ENCODE measurements at regions not wholly inside any gene's neighbourhood (a gene's known extent, or its start where the extent isn't known, plus 50 kb on each side); places are given as distances from the start of the nearest gene placed in this dataset.

DNA sequence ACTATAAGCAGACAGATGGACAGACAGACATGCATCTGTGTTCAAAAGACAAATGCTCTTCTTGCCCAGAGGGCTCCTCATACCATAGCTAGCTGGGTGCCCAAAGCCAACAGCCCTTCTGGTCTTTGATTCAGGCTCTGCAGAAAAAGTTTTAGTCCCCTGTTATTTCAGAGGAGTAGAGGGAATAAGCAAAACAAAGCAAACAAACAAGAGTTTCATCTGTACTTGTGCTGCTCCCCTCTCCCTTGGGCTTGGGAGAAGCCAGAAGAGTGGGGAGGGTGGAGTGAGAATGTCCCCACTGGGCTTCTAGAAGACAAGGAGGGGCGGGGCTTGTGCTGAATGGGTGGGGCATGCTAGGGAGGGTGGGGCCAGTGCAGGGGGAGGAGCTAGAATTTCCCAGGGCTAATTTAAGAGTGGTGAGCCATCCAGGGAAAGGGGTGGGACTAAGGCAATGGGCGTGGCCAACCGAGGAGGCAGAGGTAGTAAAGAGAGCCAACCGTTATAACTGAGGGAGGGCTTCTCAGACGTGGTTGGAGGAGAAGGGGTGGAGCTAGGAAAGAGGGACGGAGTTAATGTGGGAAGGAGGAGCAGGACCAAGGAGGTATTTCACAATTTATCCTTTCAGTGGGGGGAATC lies 101.2 kb upstream of the MGMT start:
- no peak for DNase-seq

DNA sequence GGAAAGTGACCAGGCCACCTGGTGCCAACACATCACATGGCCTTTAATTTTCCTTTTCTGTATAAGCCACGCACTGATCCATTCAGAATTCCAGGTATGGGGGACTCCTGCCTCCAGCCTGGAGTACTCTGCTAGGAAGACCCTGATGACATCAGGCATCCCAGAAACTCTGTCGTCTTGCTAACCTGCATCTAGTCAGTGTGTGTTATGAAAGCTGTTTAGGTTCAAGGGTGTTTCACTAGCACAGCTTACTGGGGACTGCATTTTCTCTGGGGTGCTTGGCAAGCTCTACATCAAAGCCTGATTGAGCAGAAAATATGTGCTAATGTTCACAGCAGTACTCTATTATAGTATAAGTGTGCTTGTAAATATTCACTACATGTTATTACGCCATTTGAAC lies 100.6 kb upstream of the MGMT start:
- no peak for DNase-seq

DNA sequence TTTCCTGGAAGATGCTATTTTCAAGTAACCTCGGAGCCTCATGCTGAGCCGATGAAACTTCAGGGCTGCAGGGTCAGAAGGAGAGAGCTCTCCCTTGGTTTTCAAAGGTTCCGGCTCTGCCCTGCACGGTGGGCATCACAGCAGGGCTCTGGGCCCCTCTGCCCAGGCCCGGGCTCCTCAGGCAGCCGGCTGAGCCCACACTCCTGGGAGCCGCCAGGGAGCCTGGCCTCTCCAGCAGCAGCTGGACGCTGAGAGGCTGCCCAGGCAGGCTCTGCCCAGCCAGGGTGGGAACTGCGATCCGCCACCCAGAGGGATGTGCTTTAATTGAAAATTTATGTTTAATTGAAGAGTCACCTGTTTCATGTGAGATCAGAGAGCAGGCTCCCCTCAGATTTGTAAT lies 97.5 kb upstream of the MGMT start:
- DNase-seq, result no peak

DNA sequence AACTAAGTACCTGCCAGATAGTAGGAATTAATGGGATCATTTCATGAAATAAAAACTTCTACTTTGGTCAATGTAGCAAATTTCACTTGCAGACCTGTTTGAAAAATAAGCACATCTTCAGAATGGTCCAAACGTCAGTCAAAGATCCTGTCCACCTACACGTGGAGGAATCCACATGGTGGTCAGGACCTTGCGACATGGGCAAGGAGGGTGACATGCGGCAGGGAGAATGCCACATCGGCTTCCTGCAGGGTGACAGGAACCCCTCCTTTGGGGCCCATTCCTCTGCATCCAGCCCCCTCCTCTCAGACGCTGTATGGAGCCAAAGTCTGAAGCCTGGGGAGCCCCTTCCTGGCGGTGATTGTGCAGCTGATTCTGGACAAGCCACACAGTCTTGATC lies 95.5 kb upstream of the MGMT start:
- DNase-seq, result no peak

DNA sequence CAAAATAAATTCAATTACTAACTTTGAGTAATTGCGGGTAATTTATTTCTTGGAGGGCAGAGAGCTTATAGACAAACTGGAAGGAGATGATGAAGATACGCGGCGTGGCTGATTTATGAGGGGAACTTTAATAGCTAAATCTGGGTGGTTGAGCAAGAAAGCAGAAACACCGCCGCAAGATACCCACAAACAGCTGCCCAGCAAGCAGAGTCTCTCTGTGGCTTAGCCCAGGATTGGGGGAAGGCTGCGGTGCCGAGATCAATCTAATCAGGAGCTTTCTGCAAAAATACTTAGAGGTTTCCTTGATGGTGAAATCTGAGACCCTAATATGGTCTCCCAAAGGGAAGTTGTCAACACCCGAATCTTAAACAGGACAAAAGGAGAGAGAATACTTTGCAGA lies 94.9 kb upstream of the MGMT start:
- DNase-seq, result no peak

DNA sequence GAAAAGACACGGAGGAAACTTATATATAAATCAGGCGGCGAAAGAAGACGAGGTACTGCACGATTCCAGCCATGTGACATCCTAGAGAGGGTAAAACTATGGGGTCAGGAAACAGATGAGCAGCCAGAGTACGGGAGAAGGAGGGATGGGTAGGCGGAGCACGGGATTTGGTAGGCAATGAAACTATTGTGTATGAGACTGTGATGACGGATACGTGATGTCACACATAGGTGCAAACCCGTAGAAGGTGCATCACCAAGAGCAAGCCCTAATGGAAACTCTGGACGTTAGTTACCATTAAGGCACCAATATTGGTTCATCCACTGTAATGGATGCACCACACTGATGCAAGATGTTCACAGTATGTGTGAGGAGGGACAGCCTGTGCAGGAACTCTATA lies 93.8 kb upstream of the MGMT start:
- no peak for DNase-seq

DNA sequence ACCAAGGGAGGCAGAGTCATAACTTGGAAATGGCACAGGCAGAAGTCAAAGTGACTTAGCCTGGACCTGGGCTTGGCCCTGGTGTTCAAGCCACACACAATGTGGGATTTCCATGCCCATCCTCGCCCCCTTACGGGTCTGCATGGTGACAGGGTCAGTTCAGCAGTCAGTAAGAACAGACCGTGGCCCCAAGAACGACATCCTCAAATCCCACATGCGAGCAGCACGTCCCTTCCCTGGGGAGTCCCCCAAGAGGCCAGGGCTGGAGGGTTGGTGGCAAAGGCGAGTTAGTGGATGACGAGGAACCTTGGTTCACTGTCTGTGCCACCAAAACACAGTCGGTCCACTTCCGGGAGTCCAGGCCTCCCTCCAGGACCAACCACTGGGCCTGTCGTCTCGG lies 93.3 kb upstream of the MGMT start:
- no peak for DNase-seq

DNA sequence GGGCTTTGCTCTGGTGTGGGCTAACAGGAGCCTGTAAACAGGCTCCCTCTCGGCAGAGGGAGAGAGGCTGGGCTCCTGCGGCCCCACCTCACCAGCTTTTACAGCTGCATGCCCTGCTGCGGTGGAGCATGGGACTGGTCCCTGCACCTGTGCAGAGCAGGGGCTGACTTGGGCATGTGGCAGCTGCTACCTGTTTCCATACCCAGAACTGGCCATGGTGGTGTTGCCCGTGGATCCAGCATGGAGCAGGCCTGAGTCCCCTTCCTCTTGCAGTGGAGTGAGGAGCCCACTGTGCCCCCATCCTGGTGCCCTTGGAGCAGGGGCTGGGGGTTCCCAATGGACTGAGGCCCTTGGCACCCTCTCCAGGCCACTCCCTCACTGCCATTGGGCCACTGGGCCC lies 91.9 kb upstream of the MGMT start:
- DNase-seq, result no peak

GRCh38 chr10:129375912-129376311 lies 91.1 kb upstream of the MGMT start:
- DNase-seq, result no peak

DNA sequence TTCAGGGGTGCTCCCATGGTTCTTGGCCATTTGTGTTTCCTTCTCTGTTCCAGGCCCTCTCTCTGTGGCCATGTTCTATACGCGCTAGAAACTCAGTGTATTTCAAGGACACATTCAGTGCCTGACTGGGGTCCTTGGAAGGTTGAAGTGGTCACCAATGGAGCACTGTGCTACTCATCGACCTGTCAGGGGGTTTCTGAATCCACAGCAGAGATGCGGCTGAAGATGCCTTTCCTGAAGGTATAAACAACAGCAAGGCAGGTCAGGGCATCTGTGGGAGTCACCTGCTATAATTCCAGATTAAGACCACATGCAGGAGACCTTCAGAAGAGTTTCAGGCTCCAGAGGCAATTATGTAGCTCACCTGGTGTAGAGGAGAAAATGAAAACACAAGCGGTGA lies 86.8 kb upstream of the MGMT start:
- DNase-seq, result no peak

DNA sequence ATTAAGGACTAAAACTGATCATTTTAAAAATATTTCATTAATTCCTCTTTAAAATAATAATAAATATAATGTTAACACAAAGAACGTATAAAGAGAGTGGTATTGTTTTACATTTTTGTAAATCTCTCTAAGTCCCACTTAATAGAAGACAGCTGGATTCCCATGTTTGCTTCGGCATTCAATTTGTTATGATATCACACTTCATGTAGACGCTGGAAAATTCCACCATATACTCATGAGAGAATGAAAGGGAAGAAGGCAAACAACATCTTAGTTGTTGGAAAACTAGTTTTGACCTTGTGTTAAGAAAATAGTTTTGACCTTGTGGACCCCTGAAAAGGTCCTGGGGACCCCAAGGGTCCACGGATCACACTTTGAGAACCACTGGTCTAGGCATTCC lies 85.3 kb upstream of the MGMT start:
- DNase-seq, result no peak

- no peak for DNase-seq
Observed at GRCh38 chr10:129382401-129382800, 84.6 kb upstream of the MGMT start.

DNA sequence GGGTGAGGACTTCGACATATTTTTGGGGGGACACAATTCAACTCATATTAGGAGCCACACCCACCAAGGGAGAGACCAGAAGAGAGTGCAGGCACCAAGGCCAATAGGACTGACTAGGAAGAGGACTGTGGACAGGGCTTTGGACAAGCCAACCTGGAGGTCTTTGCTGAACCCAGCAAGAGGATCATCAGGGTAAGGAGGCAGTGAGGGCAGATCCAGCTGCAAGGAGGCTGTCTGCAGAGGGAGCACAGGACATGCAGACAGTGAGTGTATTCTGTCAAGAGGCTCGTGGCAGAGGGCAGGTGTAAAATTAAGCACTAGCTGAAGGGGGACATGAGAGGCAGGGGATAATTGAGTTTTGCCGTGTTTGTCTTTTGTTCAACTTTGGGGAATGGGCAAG lies 83.4 kb upstream of the MGMT start:
- no peak for DNase-seq

- no peak for DNase-seq
Observed at GRCh38 chr10:129385600-129385999, 81.4 kb upstream of the MGMT start.

- DNase-seq, result no peak
Observed at GRCh38 chr10:129386415-129387257, 80.4 kb upstream of the MGMT start.

DNA sequence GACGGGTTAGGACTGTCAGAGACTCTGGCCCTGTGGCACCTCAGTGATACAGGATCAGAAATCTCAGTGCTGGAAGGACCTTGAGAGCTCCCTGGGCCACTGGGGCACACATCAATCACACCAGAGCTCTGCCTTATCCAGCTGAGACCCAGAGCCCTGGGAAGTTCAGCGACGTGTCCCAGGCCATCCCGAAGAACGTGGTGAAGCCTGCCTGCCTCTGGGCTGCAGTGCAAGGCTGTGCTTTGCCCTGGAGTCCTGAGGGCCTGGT lies 79.8 kb upstream of the MGMT start:
- DNase-seq, result no peak

DNA sequence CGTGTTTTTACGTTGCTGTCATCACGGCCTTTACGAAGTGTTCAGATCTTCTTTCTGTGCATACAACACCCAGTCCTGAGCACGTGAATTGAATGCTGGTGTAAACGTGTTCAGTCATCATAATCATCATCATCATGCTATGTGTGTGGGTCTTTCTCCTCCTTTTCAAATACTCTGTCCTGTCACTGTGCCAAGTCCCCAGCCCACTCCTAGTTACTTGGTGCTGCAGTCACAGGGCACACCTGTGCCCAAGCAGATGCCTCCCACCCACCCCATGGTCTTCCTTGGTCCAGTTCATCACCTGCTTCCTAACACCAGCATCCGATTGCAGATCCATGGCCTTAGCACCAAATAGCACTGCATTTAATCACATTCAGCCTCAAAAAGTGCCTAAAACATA lies 78.6 kb upstream of the MGMT start:
- DNase-seq, result no peak

GRCh38 chr10:129389194-129389593 lies 77.8 kb upstream of the MGMT start:
- no peak for DNase-seq

- DNase-seq, result no peak
Observed at GRCh38 chr10:129390147-129390546, 76.9 kb upstream of the MGMT start.

DNA sequence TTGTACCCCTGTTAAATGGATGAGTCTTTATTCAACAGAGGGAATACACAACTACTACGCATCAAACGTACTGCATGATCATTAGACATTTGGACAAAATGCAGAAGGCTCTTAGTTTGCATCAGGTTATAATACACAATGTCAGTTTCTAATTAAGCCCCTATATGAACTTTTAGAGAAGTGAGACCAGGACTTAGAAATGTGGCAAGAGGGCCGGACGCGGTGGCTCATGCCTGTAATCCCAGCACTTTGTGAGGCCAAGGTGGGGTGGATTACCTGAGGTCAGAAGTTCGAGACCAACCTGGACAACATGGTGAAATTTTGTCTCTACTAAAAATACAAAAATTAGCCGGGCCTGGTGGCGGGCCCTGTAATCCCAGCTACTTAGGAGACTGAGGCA lies 76.3 kb upstream of the MGMT start:
- DNase-seq, result no peak

DNA sequence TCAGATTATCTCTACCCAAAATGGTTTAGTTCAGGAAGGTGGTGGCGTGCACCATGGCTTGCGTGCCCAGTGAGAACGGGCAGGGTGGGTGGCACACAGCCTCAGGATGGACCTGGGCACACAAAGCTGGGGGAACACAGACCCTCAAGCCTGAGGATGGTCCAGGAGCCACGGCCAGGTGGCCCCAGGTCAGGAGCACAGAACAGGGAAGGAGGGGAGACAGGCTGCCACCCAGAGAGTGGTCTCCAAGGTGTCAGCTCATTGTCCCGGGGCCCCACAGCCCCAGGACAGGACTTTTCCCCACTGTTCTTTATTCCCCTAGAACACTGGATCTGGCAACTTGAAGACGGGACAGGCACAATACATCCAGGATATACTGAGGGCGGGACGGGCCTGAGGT lies 75.6 kb upstream of the MGMT start:
- DNase-seq, result no peak

DNA sequence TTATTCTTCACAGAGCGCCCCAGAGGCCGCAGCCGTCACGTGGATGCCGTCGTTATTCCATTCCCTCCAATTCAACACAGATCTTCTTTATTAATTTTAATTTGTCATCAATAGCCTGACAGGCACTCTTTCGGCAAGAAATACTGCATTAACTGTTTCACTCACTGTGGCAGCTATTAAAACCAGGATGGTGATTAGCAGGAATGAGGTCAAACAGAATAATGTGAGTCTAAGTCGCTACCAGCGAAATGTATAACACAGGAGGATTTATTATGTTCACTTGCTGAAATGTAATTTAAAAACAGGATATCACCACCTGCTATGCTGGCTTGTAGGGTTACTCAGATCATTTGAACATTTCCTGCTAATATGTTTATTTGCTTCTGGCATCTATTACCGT lies 74.2 kb upstream of the MGMT start:
- DNase-seq, result no peak

DNA sequence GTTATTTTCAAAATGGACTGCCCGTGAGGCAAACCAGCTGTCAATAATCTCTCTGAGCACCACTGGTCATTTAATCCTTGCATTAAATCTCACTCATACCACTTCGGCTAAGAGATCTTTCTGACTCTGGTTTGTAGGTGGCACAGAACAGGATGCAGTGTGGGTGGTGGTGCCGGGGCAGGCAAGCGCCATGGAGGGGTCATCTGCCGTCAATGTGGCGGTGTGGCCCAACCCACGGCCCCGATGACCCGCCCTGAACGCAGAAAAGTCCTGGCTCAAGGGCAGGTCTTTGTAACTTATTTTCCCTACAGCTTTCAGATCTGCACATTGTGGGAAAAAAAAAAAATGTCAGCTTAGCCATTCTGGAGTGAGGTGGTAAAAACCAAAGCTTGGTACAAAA lies 73.2 kb upstream of the MGMT start:
- DNase-seq, result no peak

DNA sequence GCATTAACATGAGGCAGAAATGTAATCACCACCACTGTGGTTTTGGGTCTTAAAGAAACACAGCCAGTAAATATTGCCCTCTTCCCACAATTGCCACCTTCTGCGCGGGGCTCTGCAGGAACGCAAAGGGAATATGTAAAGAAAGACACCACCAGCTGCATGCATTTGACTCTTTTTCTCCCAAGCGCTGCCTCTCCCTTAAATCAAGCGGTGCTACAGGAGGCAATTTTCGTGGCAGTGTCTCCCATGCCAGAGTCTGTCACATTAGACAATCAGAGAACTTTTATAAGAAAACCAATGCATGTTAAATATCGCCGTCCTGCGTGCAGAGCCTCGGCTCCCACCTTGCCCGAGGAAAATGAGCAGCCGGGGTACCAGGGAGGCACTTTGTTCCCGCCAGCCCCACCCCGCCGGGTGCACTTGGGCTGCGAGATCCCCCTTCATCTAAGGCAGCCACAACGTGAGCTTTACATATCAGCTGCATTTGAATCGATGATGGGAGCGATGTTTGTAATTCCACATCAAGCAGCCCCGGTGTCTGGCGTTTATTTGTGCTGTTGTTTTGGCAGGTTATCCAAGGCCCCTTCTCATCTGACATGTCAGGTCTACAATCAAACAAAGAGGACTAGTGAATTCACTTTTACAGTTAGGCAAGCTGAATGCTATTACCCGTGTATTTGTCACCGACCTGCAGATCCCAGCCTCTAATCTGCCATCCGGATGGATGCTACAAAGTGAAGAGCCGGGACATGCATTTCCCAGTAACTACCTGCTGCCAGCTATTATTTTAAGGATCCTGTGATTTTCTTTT lies 72.3 kb upstream of the MGMT start:
- no peak for DNase-seq
